ENCODE measurements at regions not wholly inside any gene's neighbourhood (a gene's known extent, or its start where the extent isn't known, plus 50 kb on each side); places are given as distances from the start of the nearest gene placed in this dataset.

DNA sequence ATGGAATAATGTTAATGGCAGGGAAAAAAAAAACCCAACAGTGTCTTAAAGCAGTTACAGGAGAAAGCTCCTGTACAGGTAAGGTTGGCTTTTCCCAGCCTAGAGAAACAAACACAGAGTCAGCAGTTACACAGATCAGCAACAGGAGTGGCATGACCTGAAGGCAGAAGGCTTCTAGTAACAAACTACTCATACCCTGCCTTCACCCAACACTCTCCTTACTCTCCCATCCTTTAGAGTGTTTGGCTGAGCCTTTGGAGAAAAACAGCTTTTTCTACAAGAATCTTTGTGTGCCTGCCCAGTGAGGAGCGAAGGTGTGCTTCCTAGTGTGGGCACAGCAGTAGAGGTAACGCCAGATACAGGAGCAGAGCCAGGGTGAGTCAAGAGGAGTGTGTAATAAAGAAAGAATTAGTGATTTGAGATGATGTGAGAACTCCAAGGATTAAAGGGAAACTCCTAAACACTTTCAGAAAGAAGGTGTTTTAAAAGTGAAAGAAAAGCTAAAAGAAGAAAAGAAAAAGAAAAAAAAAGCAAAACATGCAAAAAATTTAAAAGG, 152.7 kb downstream of the POLR2M start:
- TF ChIP-seq, protein P1, sequence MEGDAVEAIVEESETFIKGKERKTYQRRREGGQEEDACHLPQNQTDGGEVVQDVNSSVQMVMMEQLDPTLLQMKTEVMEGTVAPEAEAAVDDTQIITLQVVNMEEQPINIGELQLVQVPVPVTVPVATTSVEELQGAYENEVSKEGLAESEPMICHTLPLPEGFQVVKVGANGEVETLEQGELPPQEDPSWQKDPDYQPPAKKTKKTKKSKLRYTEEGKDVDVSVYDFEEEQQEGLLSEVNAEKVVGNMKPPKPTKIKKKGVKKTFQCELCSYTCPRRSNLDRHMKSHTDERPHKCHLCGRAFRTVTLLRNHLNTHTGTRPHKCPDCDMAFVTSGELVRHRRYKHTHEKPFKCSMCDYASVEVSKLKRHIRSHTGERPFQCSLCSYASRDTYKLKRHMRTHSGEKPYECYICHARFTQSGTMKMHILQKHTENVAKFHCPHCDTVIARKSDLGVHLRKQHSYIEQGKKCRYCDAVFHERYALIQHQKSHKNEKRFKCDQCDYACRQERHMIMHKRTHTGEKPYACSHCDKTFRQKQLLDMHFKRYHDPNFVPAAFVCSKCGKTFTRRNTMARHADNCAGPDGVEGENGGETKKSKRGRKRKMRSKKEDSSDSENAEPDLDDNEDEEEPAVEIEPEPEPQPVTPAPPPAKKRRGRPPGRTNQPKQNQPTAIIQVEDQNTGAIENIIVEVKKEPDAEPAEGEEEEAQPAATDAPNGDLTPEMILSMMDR (IDR thresholded peaks at IDR 0.05): no peak
- TF ChIP-seq POLR2A (IDR thresholded peaks at IDR 0.05): no peak

Data from heart left ventricle (tissue), 13 donors.